ENCODE measurements at regions not wholly inside any gene's neighbourhood (a gene's known extent, or its start where the extent isn't known, plus 50 kb on each side); places are given as distances from the start of the nearest gene placed in this dataset.

DNA sequence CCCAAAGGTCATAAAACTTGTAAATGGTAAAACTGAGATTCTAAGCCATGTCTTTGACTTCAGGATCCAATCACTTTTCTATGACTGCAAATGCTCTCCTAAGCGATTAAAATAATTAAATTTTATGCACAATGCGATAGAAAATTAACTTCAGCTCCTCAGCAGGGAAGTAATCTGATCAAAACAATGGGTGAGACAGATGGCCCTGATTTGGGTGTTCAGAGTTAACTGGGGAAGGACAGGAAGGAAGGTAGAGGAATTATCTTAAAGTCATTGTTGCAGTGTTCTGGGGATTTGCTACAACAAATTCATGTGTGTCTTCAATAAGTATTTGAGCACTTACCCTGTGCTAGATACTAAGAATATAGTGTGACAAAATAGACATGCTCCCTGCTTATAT lies 446.0 kb upstream of the MEX3C start:
- H3K4me3 ChIP-seq (ENCODE audit: low read depth, low read length) = no peak overlapping the region
- TF ChIP-seq, protein P1, sequence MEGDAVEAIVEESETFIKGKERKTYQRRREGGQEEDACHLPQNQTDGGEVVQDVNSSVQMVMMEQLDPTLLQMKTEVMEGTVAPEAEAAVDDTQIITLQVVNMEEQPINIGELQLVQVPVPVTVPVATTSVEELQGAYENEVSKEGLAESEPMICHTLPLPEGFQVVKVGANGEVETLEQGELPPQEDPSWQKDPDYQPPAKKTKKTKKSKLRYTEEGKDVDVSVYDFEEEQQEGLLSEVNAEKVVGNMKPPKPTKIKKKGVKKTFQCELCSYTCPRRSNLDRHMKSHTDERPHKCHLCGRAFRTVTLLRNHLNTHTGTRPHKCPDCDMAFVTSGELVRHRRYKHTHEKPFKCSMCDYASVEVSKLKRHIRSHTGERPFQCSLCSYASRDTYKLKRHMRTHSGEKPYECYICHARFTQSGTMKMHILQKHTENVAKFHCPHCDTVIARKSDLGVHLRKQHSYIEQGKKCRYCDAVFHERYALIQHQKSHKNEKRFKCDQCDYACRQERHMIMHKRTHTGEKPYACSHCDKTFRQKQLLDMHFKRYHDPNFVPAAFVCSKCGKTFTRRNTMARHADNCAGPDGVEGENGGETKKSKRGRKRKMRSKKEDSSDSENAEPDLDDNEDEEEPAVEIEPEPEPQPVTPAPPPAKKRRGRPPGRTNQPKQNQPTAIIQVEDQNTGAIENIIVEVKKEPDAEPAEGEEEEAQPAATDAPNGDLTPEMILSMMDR (IDR thresholded peaks at IDR 0.05; ENCODE audit: insufficient read depth, low read depth, low read length, missing control alignments) = no peak
- DNase-seq (ENCODE audit: low read depth) = no peak

GRCh38 chr18:51645607-51646006 lies 448.1 kb upstream of the MEX3C start:
- TF ChIP-seq, protein P1 (IDR thresholded peaks at IDR 0.05; ENCODE audit: insufficient read depth, low read depth, low read length, missing control alignments) = no peak
- no peak overlapping the region for H3K4me3 ChIP-seq (ENCODE audit: low read depth, low read length)
- no peak for DNase-seq (ENCODE audit: low read depth)

- no peak overlapping the region for H3K4me3 ChIP-seq (ENCODE audit: low read depth, low read length)
- TF ChIP-seq, protein P1 (IDR thresholded peaks at IDR 0.05; ENCODE audit: insufficient read depth, low read depth, low read length, missing control alignments) = no peak
- DNase-seq (ENCODE audit: low read depth) = no peak
These were observed 449.9 kb upstream of the MEX3C start for GRCh38 chr18:51647346-51647745.

- TF ChIP-seq, protein P1 (IDR thresholded peaks at IDR 0.05; ENCODE audit: insufficient read depth, low read depth, low read length, missing control alignments) = no peak
- no peak overlapping the region for H3K4me3 ChIP-seq (ENCODE audit: low read depth, low read length)
- no peak for DNase-seq (ENCODE audit: low read depth)
These were observed 450.5 kb upstream of the MEX3C start for GRCh38 chr18:51647942-51648341.

DNA sequence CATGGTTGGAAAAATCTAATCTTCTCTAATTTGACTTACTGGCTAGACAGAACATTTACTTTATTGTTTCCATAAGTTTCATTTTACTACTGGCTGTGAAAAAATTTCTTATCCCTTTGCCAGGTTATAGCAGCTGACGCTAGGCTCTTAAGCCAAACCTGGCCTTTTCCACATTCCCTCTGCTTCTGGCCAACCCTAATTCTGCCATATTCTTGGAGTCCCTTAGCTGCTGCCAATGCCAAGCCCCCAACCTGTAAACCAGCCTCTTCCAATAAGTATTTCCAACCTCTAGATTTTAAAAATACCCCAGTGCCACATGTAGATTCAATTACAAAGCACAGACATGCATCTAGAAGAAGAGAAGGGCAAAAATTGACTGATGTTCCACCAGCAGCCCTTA lies 452.3 kb upstream of the MEX3C start:
- DNase-seq (ENCODE audit: low read depth) = no peak
- H3K4me3 ChIP-seq (ENCODE audit: low read depth, low read length) = no peak overlapping the region
- TF ChIP-seq, protein P1 (IDR thresholded peaks at IDR 0.05; ENCODE audit: insufficient read depth, low read depth, low read length, missing control alignments) = no peak

- H3K4me3 ChIP-seq (ENCODE audit: low read depth, low read length) = no peak overlapping the region
- TF ChIP-seq, protein P1 (IDR thresholded peaks at IDR 0.05; ENCODE audit: insufficient read depth, low read depth, low read length, missing control alignments) = no peak
- no peak for DNase-seq (ENCODE audit: low read depth)
These were observed 454.3 kb upstream of the MEX3C start for GRCh38 chr18:51651761-51652160.

DNA sequence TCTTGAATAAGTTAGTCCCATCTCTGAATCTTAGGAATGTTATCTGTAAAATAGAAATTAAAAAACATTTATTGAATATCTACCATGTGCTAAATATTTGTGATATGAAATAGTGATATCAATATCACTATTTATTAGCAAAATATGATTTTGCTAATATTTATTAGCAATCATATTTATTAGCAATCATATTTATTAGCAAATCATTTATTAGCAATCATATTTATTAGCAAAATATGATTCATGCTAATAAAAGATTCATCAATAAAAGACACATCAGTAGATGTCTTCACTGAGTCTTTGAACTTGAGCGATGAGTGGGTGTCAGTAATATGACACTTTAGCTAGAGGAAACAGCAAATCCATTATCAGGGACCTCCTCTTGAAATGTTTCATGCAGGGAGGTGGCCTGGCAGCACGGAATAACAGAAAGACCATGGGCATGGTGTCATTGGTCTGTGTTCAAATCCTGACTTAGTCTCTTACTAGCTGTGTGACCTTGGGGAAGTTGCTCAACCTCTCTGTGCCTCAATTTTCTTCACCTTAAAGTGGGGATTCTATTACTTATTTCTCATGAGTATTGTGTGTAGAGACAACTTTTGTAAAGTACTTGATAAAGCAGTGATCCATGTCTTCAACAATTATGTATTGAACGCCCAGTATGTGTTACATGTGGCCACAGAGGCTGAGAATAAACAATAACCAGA lies 456.2 kb upstream of the MEX3C start:
- TF ChIP-seq, protein P1 (IDR thresholded peaks at IDR 0.05; ENCODE audit: insufficient read depth, low read depth, low read length, missing control alignments) = no peak
- H3K4me3 ChIP-seq (ENCODE audit: low read depth, low read length) = no peak overlapping the region
- no peak for DNase-seq (ENCODE audit: low read depth)

Data from GM12865 (cell line).